HepG2 (cell line): ENCODE measurements at regions not wholly inside any gene's neighbourhood (a gene's known extent, or its start where the extent isn't known, plus 50 kb on each side); places are given as distances from the start of the nearest gene placed in this dataset.

Experiments used
- ATAC-seq: fragments of 200-7000 bp; cut with Tn5 transposase; 3 replicates; pipeline ENCODE4 v1.9.1; 2020; ENCODE audit warnings: mild to moderate bottlenecking, moderate library complexity
- BruUV-seq: library from RNA; stranded (reverse); fragments of 400-500 nt; replicated peaks from 2 replicates; lab custom pipeline; 2021; lab: Mats Ljungman, UMichigan
- CTCF ChIA-PET: fragments of 300-600 bp; formaldehyde crosslinking; extraction: SDS; loops from one replicate; lab custom pipeline; 2021; ENCODE audit warnings: low total read pairs, inconsistent platforms, low intra/inter-chr PET ratio; lab: Yijun Ruan, JAX
- POLR2A ChIA-PET: fragments of 350-600 bp; sonication (Branson Sonifier 250); formaldehyde crosslinking; loops from one replicate; lab custom pipeline; 2020; ENCODE audit warnings: antibody characterized with exemption, inconsistent platforms; lab: Yijun Ruan, JAX
- DNase-seq: peaks from one replicate; pipeline ENCODE4 v3.0.0-alpha.2; 2015; ENCODE audit warnings: low spot score
- FAIRE-seq: peaks from 3 replicates; lab custom pipeline; 2011; peaks lifted over from hg19 to GRCh38; lab: Jason Lieb, UNC
- H2AFZ ChIP-seq: one replicate; pipeline ENCODE4 v1.6.1; 2011; ENCODE audit warnings: low read length, inconsistent platforms
- H3K27ac ChIP-seq: fragments of 300-600 bp; 3 replicates; pipeline ENCODE4 v1.8.0; 2011; ENCODE audit warnings: mixed run types, mild to moderate bottlenecking, mixed read lengths, low read length, inconsistent platforms; ENCODE audit not compliant: insufficient read depth; ENCODE audit errors: extremely low read length
- H3K27me3 ChIP-seq, 2 experiments: fragments of 200-600 bp in 1 of 2; 2 replicates in 1 of 2; 3 replicates in 1 of 2; pipeline versions ENCODE4 v1.6.0 to v1.8.0; 2011; ENCODE audit warnings: low read length in 2 of 2, mild to moderate bottlenecking in 2 of 2, moderate library complexity in 2 of 2, inconsistent platforms in 1 of 2; ENCODE audit not compliant: insufficient read depth in 2 of 2, control insufficient read depth in 1 of 2
- H3K36me3 ChIP-seq, 2 experiments: fragments of 200-600 bp in 1 of 2; replicated peaks in 1 of 2; 2 replicates in 1 of 2; 3 replicates in 1 of 2; pipeline versions ENCODE4 v1.5.1 to v1.8.0; 2011; ENCODE audit warnings: low read length in 2 of 2, inconsistent platforms in 1 of 2; ENCODE audit not compliant: insufficient read depth in 2 of 2, control insufficient read depth in 1 of 2
- H3K4me1 ChIP-seq: 2 replicates; pipeline ENCODE4 v1.5.1; 2012; ENCODE audit warnings: low read length, inconsistent platforms; ENCODE audit not compliant: insufficient read depth
- H3K4me2 ChIP-seq: 2 replicates; pipeline ENCODE4 v1.6.0; 2011; ENCODE audit warnings: low read depth, low read length, inconsistent platforms
- H3K4me3 ChIP-seq, 3 experiments: fragments of 200-600 bp in 1 of 3; sonication (generic), shearing (Covaris generic) in 1 of 3; replicated peaks in 1 of 3; 2 replicates each; pipeline ENCODE4 v1.5.1; 2011 to 2016; ENCODE audit warnings: low read length in 3 of 3, inconsistent platforms in 2 of 3, low read depth in 2 of 3, mild to moderate bottlenecking in 2 of 3, control low read depth in 1 of 3, mixed read lengths in 1 of 3; ENCODE audit not compliant: insufficient read depth in 1 of 3
- H3K79me2 ChIP-seq: one replicate; pipeline ENCODE4 v1.6.1; 2011; ENCODE audit warnings: low read length, inconsistent platforms; ENCODE audit not compliant: insufficient read depth
- H3K9ac ChIP-seq: 2 replicates; pipeline ENCODE4 v1.6.0; 2011; ENCODE audit warnings: mild to moderate bottlenecking, low read depth, low read length, inconsistent platforms; ENCODE audit not compliant: insufficient read depth
- H3K9me3 ChIP-seq: 2 replicates; pipeline ENCODE4 v1.5.1; 2012; ENCODE audit warnings: mild to moderate bottlenecking, low read length
- H4K20me1 ChIP-seq: 2 replicates; pipeline ENCODE4 v1.6.0; 2011; ENCODE audit warnings: inconsistent platforms, mild to moderate bottlenecking, low read length, moderate library complexity; ENCODE audit not compliant: insufficient read depth
- KAT2B ChIP-seq: fragments of 150-350 bp; IDR thresholded peaks from 2 replicates; pipeline ENCODE4 v1.6.1; 2014; ENCODE audit warnings: low read depth, low read length, borderline replicate concordance
- MTF1 ChIP-seq: sonication (generic); formaldehyde crosslinking; IDR thresholded peaks from 2 replicates; pipeline ENCODE4 v1.5.0; 2020; ENCODE audit warnings: missing genetic modification reagents
- NFKB2 ChIP-seq: sonication (generic); formaldehyde crosslinking; IDR thresholded peaks from 2 replicates; pipeline ENCODE4 v1.4.0; 2020; ENCODE audit warnings: missing genetic modification reagents, borderline replicate concordance
- SATB2 ChIP-seq: sonication (generic); formaldehyde crosslinking; IDR thresholded peaks from 2 replicates; pipeline ENCODE4 v1.5.0; 2020; ENCODE audit warnings: missing genetic modification reagents
- ZMAT3 ChIP-seq: sonication (generic); formaldehyde crosslinking; conservative IDR thresholded peaks from 2 replicates; pipeline ENCODE4 v1.7.0; 2021; ENCODE audit warnings: missing genetic modification reagents
- WGBS: methylation state at CpG from one replicate; pipeline ENCODE4 v1.1.6; 2017; ENCODE audit warnings: low lambda C conversion rate; 5-methylcytosine and 5-hydroxymethylcytosine counted together
- in situ Hi-C: cut with HindIII; loops from 2 replicates; pipeline ENCODE4 v1.10.0; 2017; ENCODE audit warnings: low pct_unique_long_range_greater_than_20kb; ENCODE audit not compliant: extremely low pct_ligation_motif_present
- intact Hi-C: fragments of 100-400 bp; cut with micrococcal nuclease; formaldehyde crosslinking; loops from one replicate; pipeline ENCODE4 v1.10.0; 2022; ENCODE audit not compliant: unreplicated experiment
- TF ChIP-seq, protein P1 (sequence below): sonication (generic); formaldehyde crosslinking; IDR thresholded peaks from 2 replicates; pipeline ENCODE4 v1.4.0; 2020; ENCODE audit warnings: mild to moderate bottlenecking, missing genetic modification reagents, borderline replicate concordance
- TF ChIP-seq, protein P2 (sequence below): sonication (generic); formaldehyde crosslinking; IDR thresholded peaks from 2 replicates; pipeline ENCODE4 v1.8.1; 2022; ENCODE audit warnings: low read depth, mild to moderate bottlenecking, missing genetic modification reagents
- TF ChIP-seq, protein P3 (sequence below): conservative IDR thresholded peaks from 2 replicates; pipeline ENCODE4 v1.6.1; 2018; ENCODE audit warnings: missing genetic modification reagents
- TF ChIP-seq, protein P4 (sequence below): sonication (generic); formaldehyde crosslinking; IDR thresholded peaks from 2 replicates; pipeline ENCODE4 v1.8.0; 2022; ENCODE audit warnings: mild to moderate bottlenecking, missing genetic modification reagents, moderate library complexity
- TF ChIP-seq, protein P5 (sequence below): sonication (generic); formaldehyde crosslinking; IDR thresholded peaks from 2 replicates; pipeline ENCODE4 v1.9.0; 2021; ENCODE audit warnings: missing genetic modification reagents, borderline replicate concordance

DNA sequence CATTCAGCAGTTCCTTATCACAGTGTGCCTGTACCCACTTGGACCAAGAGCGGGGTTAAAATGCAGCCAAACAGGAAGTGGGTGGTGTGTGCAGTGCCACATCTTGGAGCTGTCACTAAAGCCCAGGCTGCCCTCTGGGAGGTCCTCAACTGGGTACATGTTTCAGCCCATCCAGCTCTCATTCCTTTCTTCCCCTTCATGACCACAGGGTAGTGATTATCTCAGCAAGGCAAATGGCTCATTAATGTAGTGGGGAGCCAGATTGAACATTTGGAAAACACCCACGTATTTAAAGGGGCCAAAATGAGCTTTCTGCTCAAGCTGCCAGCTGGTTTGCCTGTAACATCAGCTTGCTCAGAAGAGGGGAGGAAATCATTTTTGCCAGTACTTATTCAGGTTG is 210.8 kb upstream of the BTG1 start:
- in situ Hi-C loops = no loop called here
- CTCF ChIA-PET = no interaction called here
- 0% methylated on average over 2 of the region's 2 CpGs for WGBS

More for the DNA sequence above, 210.8 kb upstream of the BTG1 start:
- Histone ChIP-seq H3K27ac (no peak overlapping the region), H3K9me3 (no peaks in the 10 kb centered on the region), H3K79me2 (no peaks in the 10 kb centered on the region), H3K27me3 (no peaks in the 10 kb centered on the region; a peak in 1 of 5 replicates), H3K4me1 (no peaks in the 10 kb centered on the region), H3K4me2 (no peak overlapping the region), H3K4me3 (no peak overlapping the region), H4K20me1 (no peaks in the 10 kb centered on the region), H3K36me3 (no peaks in the 10 kb centered on the region), H2AFZ (no peak overlapping the region), H3K9ac (no peak overlapping the region)
- POLR2A ChIA-PET = no interaction called here
- TF ChIP-seq, protein P1, sequence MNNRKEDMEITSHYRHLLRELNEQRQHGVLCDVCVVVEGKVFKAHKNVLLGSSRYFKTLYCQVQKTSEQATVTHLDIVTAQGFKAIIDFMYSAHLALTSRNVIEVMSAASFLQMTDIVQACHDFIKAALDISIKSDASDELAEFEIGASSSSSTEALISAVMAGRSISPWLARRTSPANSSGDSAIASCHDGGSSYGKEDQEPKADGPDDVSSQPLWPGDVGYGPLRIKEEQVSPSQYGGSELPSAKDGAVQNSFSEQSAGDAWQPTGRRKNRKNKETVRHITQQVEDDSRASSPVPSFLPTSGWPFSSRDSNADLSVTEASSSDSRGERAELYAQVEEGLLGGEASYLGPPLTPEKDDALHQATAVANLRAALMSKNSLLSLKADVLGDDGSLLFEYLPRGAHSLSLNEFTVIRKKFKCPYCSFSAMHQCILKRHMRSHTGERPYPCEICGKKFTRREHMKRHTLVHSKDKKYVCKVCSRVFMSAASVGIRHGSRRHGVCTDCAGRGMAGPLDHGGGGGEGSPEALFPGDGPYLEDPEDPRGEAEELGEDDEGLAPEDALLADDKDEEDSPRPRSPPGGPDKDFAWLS (CRISPR knock-in tag) = no peak
- TF ChIP-seq, protein P2, sequence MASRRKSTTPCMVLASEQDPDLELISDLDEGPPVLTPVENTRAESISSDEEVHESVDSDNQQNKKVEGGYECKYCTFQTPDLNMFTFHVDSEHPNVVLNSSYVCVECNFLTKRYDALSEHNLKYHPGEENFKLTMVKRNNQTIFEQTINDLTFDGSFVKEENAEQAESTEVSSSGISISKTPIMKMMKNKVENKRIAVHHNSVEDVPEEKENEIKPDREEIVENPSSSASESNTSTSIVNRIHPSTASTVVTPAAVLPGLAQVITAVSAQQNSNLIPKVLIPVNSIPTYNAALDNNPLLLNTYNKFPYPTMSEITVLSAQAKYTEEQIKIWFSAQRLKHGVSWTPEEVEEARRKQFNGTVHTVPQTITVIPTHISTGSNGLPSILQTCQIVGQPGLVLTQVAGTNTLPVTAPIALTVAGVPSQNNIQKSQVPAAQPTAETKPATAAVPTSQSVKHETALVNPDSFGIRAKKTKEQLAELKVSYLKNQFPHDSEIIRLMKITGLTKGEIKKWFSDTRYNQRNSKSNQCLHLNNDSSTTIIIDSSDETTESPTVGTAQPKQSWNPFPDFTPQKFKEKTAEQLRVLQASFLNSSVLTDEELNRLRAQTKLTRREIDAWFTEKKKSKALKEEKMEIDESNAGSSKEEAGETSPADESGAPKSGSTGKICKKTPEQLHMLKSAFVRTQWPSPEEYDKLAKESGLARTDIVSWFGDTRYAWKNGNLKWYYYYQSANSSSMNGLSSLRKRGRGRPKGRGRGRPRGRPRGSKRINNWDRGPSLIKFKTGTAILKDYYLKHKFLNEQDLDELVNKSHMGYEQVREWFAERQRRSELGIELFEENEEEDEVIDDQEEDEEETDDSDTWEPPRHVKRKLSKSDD (CRISPR knock-in tag) = no peak
- no peak for TF ChIP-seq NFKB2 (CRISPR knock-in tag)
- TF ChIP-seq, protein P3, sequence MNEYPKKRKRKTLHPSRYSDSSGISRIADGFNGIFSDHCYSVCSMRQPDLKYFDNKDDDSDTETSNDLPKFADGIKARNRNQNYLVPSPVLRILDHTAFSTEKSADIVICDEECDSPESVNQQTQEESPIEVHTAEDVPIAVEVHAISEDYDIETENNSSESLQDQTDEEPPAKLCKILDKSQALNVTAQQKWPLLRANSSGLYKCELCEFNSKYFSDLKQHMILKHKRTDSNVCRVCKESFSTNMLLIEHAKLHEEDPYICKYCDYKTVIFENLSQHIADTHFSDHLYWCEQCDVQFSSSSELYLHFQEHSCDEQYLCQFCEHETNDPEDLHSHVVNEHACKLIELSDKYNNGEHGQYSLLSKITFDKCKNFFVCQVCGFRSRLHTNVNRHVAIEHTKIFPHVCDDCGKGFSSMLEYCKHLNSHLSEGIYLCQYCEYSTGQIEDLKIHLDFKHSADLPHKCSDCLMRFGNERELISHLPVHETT (CRISPR knock-in tag) = no peak
- TF ChIP-seq SATB2 (CRISPR knock-in tag) = no peak
- TF ChIP-seq, protein P4, sequence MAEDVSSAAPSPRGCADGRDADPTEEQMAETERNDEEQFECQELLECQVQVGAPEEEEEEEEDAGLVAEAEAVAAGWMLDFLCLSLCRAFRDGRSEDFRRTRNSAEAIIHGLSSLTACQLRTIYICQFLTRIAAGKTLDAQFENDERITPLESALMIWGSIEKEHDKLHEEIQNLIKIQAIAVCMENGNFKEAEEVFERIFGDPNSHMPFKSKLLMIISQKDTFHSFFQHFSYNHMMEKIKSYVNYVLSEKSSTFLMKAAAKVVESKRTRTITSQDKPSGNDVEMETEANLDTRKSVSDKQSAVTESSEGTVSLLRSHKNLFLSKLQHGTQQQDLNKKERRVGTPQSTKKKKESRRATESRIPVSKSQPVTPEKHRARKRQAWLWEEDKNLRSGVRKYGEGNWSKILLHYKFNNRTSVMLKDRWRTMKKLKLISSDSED (CRISPR knock-in tag) = no peak
- TF ChIP-seq MTF1 (CRISPR knock-in tag) = no peak
- TF ChIP-seq, protein P5, sequence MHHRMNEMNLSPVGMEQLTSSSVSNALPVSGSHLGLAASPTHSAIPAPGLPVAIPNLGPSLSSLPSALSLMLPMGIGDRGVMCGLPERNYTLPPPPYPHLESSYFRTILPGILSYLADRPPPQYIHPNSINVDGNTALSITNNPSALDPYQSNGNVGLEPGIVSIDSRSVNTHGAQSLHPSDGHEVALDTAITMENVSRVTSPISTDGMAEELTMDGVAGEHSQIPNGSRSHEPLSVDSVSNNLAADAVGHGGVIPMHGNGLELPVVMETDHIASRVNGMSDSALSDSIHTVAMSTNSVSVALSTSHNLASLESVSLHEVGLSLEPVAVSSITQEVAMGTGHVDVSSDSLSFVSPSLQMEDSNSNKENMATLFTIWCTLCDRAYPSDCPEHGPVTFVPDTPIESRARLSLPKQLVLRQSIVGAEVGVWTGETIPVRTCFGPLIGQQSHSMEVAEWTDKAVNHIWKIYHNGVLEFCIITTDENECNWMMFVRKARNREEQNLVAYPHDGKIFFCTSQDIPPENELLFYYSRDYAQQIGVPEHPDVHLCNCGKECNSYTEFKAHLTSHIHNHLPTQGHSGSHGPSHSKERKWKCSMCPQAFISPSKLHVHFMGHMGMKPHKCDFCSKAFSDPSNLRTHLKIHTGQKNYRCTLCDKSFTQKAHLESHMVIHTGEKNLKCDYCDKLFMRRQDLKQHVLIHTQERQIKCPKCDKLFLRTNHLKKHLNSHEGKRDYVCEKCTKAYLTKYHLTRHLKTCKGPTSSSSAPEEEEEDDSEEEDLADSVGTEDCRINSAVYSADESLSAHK (CRISPR knock-in tag) = no peak
- TF ChIP-seq KAT2B = no peak
- TF ChIP-seq ZMAT3 (CRISPR knock-in tag) = no peak
- FAIRE-seq = no peak
- no peak for DNase-seq
- no TSS peak for BruUV-seq
- intact Hi-C loops = no loop called here
- ATAC-seq = no peak
